ENCODE measurements at regions not wholly inside any gene's neighbourhood (a gene's known extent, or its start where the extent isn't known, plus 50 kb on each side); places are given as distances from the start of the nearest gene placed in this dataset.

- no peak for TF ChIP-seq CTCF (IDR thresholded peaks at IDR 0.05)
- Histone ChIP-seq H2AFZ (no peak overlapping the region), H3K27me3 (ENCODE audit: control insufficient read depth, insufficient read depth, low read length) (no peaks in the 10 kb centered on the region), H3K27ac (no peak overlapping the region), H3K79me2 (no peaks in the 10 kb centered on the region), H3K4me3 (ENCODE audit: low read depth, low read length) (no peak overlapping the region), H3K9me3 (ENCODE audit: control insufficient read depth, low read length) (no peaks in the 10 kb centered on the region), H3K36me3 (ENCODE audit: control insufficient read depth, insufficient read depth, low read length) (no peaks in the 10 kb centered on the region), H3K4me2 (ENCODE audit: low read length) (no peak overlapping the region), H3K9ac (no peak overlapping the region), H3K4me1 (no peaks in the 10 kb centered on the region)
Measured at GRCh38 chr3:1561427-1561826, 468.6 kb downstream of the CNTN6 start.

- H3K9ac ChIP-seq, result no peak overlapping the region
- H2AFZ ChIP-seq, result no peak overlapping the region
- no peak for TF ChIP-seq CTCF (IDR thresholded peaks at IDR 0.05)
Measured at GRCh38 chr3:1571736-1572135, 478.9 kb downstream of the CNTN6 start.

GRCh38 chr3:1576047-1576446 is 483.2 kb downstream of the CNTN6 start:
- no peak for TF ChIP-seq CTCF (IDR thresholded peaks at IDR 0.05)
- Histone ChIP-seq H3K27ac (no peak overlapping the region), H2AFZ (no peak overlapping the region), H3K4me1 (no peaks in the 10 kb centered on the region), H3K9me3 (ENCODE audit: control insufficient read depth, low read length) (no peaks in the 10 kb centered on the region), H3K4me2 (ENCODE audit: low read length) (no peak overlapping the region), H3K79me2 (no peaks in the 10 kb centered on the region), H3K4me3 (ENCODE audit: low read depth, low read length) (no peak overlapping the region), H3K27me3 (ENCODE audit: control insufficient read depth, insufficient read depth, low read length) (no peaks in the 10 kb centered on the region), H3K36me3 (ENCODE audit: control insufficient read depth, insufficient read depth, low read length) (no peaks in the 10 kb centered on the region), H3K9ac (no peak overlapping the region)

More at GRCh38 chr3:1571736-1572135, 478.9 kb downstream of the CNTN6 start:
- Histone ChIP-seq H3K27me3 (ENCODE audit: control insufficient read depth, insufficient read depth, low read length) (no peaks in the 10 kb centered on the region), H3K9me3 (ENCODE audit: control insufficient read depth, low read length) (no peaks in the 10 kb centered on the region), H3K4me1 (no peaks in the 10 kb centered on the region), H3K4me2 (ENCODE audit: low read length) (no peak overlapping the region), H3K27ac (no peak overlapping the region), H3K79me2 (no peaks in the 10 kb centered on the region), H3K4me3 (ENCODE audit: low read depth, low read length) (no peak overlapping the region), H3K36me3 (ENCODE audit: control insufficient read depth, insufficient read depth, low read length) (no peaks in the 10 kb centered on the region)

GRCh38 chr3:1578124-1578806 is 485.4 kb downstream of the CNTN6 start:
- Histone ChIP-seq H3K4me2 (ENCODE audit: low read length) (no peak overlapping the region), H3K79me2 (no peaks in the 10 kb centered on the region), H3K4me3 (ENCODE audit: low read depth, low read length) (no peak overlapping the region), H3K36me3 (ENCODE audit: control insufficient read depth, insufficient read depth, low read length) (no peaks in the 10 kb centered on the region), H3K27me3 (ENCODE audit: control insufficient read depth, insufficient read depth, low read length) (no peaks in the 10 kb centered on the region), H3K27ac (no peak overlapping the region), H3K4me1 (no peaks in the 10 kb centered on the region), H2AFZ (no peak overlapping the region), H3K9me3 (ENCODE audit: control insufficient read depth, low read length) (no peaks in the 10 kb centered on the region), H3K9ac (no peak overlapping the region)
- no peak for TF ChIP-seq CTCF (IDR thresholded peaks at IDR 0.05)

GRCh38 chr3:1583044-1583443 is 490.2 kb downstream of the CNTN6 start:
- H3K79me2 ChIP-seq, result no peaks in the 10 kb centered on the region
- no peak overlapping the region for H2AFZ ChIP-seq
- H3K4me1 ChIP-seq, result no peaks in the 10 kb centered on the region
- no peaks in the 10 kb centered on the region for H3K27me3 ChIP-seq (ENCODE audit: control insufficient read depth, insufficient read depth, low read length)
- H3K4me2 ChIP-seq (ENCODE audit: low read length), result no peak overlapping the region
- no peak overlapping the region for H3K9ac ChIP-seq
- no peak overlapping the region for H3K27ac ChIP-seq
- H3K9me3 ChIP-seq (ENCODE audit: control insufficient read depth, low read length), result no peaks in the 10 kb centered on the region
- no peaks in the 10 kb centered on the region for H3K36me3 ChIP-seq (ENCODE audit: control insufficient read depth, insufficient read depth, low read length)
- no peak for TF ChIP-seq CTCF (IDR thresholded peaks at IDR 0.05)
- no peak overlapping the region for H3K4me3 ChIP-seq (ENCODE audit: low read depth, low read length)
